GM19463 (cell line): ENCODE measurements at regions not wholly inside any gene's neighbourhood (a gene's known extent, or its start where the extent isn't known, plus 50 kb on each side); places are given as distances from the start of the nearest gene placed in this dataset.

Source experiments
- ATAC-seq: cut with Tn5 transposase; IDR thresholded peaks from one replicate; pipeline ENCODE4 v1.9.1; 2021; ENCODE audit warnings: mild to moderate bottlenecking, moderate library complexity; ENCODE audit not compliant: unreplicated experiment

DNA sequence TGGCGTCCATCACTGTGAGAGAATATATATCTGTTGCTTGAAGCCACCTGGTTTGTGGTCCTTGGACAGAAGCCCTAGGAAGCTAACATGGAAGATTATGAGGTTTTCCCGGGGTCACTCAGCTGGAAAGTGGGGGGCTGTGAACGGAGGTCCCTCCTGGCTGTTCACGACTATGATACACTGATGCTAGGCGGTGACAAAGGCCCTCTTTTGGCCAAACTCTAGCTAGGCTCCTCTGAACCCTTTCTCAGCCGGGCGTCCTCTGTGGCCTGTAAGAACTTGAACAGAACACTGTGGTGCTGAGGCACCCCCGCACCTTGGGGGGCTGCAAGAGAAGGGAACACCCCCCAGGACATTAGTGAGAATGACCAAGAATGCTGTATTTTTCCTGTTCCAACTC, 164.6 kb downstream of the TFCP2L1 start:
- no peak for ATAC-seq

- ATAC-seq: no peak
These were observed 164.0 kb downstream of the TFCP2L1 start for GRCh38 chr2:121120991-121121390.

DNA sequence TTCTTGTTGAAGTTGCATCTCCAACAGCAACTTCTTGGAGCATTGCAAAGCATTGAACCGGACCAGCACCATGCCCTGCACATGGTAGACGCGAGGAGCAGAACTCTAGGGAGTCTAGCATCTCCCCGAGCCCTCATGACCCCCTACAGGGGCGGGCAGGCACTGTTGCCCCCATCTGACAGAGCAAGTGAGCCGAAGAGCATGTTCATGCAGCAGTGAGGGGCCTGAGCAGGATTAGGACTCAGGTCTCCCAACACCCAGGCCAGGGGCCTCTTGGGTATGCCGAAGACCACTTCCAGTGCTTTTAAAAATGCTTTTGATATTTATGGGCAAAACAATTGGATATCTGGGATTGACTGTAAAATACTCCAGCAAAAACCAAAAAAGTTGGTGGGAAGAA, 163.3 kb downstream of the TFCP2L1 start:
- ATAC-seq: no peak

GRCh38 chr2:121123268-121123667, 161.7 kb downstream of the TFCP2L1 start:
- no peak for ATAC-seq

GRCh38 chr2:121124330-121124729, 160.7 kb downstream of the TFCP2L1 start:
- ATAC-seq: no peak

DNA sequence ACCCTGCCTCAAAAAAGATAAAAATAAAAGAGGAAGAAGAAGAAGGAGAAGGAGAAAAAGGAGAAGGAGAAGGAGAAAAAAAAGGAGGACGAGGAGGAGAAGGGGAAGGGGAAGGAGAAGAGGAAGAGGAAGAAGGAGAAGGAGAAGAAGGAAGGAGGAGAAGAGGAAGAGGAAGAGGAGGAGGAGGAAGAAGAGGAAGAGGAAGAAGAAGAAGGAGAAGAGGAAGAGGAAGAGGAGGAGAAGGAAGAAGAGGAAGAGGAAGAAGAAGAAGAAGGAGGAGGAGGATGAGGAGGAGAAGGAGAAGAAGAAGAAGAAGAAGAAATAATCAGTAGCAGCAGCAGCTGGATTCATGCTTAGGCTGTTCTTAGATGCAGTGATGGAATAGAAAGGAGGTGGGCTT, 159.7 kb downstream of the TFCP2L1 start:
- ATAC-seq: no peak

GRCh38 chr2:121128741-121129659, 156.0 kb downstream of the TFCP2L1 start:
- ATAC-seq: no peak

GRCh38 chr2:121129692-121130091, 155.3 kb downstream of the TFCP2L1 start:
- no peak for ATAC-seq

- ATAC-seq: no peak
These were observed 154.6 kb downstream of the TFCP2L1 start for GRCh38 chr2:121130301-121130850.

GRCh38 chr2:121131375-121131774, 153.6 kb downstream of the TFCP2L1 start:
- no peak for ATAC-seq

- no peak for ATAC-seq
These were observed 152.8 kb downstream of the TFCP2L1 start for GRCh38 chr2:121132054-121132761.

DNA sequence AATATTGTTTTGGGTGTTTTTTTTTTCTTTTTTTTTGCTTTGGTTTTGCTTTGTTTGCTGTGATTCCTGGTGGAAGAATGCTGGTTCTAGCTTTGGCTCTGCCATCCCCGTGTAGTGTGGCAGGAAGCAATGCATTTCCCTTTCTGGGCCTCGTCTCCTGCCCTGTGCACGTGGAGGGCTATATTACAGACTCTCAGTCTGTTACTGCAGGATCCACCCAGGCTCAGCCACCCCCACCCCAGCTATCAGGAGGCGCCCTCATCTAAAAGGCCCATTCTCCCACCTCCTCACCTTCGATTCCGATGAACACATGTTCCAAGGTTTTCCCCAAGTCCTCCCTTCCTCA, 152.3 kb downstream of the TFCP2L1 start:
- ATAC-seq: no peak

DNA sequence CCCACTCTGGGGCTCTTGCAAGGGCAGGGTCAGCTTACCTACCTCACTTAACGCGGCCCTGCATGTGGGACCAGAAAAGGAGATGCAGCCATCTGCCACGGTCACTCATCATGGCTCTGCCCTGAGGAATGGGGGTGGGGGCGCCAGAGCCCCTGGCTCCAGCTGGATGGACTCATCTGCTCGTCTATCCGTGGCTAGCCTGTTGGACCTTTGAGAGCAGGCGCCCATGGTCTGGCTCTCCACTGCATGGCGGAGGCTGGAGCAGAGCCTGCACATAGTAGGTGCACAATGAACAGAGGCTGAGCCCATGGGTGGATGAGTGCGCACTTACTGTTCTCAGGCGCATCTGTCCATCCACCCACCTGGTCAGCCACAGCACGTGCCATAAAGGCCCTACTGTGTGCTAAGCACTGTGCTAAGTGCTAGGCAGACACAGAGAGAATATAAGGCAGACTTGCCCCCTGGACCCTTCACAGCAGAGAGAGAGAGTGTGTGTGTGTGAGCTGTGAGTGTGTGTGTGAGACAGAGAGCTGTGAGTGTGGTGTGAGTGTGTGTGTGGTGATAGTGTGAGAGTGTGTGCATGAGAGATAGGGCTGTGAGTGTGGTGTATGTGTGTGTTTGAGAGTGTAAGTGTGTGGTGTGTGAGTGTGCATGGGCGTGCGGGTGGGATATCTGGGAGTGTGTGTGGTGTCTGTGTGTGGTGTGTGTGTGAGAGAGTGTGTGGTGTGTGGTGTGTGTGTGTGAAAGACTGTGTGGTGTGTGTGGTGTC, 151.3 kb downstream of the TFCP2L1 start:
- no peak for ATAC-seq

- no peak for ATAC-seq
These were observed 150.3 kb downstream of the TFCP2L1 start for GRCh38 chr2:121134728-121135127.

GRCh38 chr2:121135168-121135853, 149.7 kb downstream of the TFCP2L1 start:
- ATAC-seq: no peak

DNA sequence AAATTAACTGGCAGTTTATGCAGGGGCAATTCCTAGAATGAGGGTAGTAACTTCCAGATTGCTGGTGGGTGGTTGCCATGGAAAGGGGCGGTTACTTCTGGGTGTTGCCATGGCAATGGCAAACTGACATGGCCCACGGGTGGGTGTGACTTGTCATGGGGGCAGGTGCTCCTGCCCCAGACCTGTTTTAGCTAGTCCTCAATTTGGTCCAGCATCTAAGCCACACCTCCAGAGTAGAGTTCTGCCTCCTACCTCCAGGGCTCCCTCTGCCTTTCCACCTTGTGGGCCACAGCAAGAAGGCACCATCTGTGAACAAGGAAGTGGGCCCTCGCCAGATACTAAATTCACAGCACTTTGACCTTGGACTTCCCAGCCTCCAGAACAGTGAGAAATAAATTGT, 148.7 kb downstream of the TFCP2L1 start:
- ATAC-seq: no peak

- no peak for ATAC-seq
These were observed 147.4 kb downstream of the TFCP2L1 start for GRCh38 chr2:121137571-121137970.

DNA sequence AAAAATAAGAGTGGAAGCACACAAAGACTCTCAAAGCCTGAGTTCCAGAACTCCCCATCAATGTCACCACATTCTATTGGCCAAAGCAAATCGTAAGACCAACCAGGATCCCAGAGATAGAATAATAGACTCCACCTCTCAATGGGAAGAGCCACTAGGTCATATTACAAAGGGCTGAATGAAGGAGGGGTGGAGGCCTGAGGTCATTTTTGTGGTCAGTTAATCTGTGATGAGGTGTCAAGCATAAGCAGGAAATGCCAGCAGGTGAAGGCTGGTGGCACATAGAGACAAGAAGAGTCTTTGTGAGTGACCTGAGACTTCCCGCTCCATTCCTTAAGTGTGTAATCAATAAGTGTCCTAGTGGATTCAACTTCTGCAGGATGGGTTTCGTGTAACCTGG, 144.3 kb downstream of the TFCP2L1 start:
- ATAC-seq: no peak

- no peak for ATAC-seq
These were observed 142.6 kb downstream of the TFCP2L1 start for GRCh38 chr2:121142452-121142851.

DNA sequence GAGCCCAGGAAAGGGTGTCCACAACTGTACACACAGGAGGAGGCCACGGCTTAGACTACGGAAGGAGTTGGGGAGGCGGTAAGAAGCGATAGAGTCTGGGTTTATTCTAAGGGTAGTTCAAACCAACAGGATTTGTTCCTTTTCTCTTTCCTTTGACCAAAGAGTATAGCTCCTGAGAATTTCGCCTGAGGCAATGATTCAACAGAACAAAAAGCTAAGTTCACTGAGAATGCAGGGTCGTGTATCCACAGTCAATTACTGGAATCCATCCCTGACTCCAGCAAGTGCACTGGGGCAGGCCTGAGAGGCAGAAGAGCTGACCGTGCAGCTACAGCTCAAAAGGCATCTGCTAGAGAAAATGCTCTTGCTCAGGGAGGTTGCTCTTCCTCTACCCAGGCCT, 140.9 kb downstream of the TFCP2L1 start:
- no peak for ATAC-seq

- ATAC-seq: no peak
These were observed 138.4 kb downstream of the TFCP2L1 start for GRCh38 chr2:121146630-121147029.
